ENCODE measurements at regions not wholly inside any gene's neighbourhood (a gene's known extent, or its start where the extent isn't known, plus 50 kb on each side); places are given as distances from the start of the nearest gene placed in this dataset.

DNA sequence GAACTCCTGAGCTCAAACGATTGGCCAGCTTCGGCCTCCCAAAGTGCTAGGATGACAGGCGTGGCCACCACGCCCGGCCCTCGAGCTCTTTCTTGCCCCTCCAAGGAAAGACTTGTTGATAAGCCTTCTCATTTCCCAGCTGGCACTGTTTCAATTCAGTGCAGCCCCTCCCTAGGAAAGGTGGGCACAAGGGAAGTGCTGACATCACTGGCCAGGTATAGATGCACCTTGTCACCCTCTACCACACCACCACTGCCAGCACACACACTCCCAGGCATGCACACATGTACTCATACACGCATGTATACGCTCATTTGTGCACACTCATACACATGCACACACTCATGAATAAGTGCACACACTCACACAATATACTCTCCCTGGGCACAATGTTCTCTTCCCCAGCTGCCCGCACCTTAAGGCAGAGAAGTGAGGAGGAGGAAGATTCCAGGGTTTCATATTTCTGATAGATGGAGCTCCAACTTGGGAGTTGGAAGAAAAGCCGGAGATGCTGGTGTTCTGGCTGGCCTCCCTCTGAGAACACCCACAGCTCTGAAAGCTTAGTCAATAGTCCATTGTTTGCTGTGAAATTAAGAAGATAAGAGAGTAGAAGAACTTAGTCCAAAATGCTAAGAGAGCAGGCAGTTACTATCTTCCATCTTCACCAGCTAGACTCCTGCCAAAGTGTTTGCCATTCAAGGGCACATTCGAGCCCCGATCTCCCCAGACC is 196.7 kb downstream of the FOXO1 start:
- TF ChIP-seq, protein P1, sequence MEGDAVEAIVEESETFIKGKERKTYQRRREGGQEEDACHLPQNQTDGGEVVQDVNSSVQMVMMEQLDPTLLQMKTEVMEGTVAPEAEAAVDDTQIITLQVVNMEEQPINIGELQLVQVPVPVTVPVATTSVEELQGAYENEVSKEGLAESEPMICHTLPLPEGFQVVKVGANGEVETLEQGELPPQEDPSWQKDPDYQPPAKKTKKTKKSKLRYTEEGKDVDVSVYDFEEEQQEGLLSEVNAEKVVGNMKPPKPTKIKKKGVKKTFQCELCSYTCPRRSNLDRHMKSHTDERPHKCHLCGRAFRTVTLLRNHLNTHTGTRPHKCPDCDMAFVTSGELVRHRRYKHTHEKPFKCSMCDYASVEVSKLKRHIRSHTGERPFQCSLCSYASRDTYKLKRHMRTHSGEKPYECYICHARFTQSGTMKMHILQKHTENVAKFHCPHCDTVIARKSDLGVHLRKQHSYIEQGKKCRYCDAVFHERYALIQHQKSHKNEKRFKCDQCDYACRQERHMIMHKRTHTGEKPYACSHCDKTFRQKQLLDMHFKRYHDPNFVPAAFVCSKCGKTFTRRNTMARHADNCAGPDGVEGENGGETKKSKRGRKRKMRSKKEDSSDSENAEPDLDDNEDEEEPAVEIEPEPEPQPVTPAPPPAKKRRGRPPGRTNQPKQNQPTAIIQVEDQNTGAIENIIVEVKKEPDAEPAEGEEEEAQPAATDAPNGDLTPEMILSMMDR (IDR thresholded peaks at IDR 0.05; ENCODE audit: low read length) = no peak
- TF ChIP-seq EZH2 (IDR thresholded peaks at IDR 0.05; ENCODE audit: borderline replicate concordance, low read length) = no peak
